DOHH2 (cell line): ENCODE measurements at regions not wholly inside any gene's neighbourhood (a gene's known extent, or its start where the extent isn't known, plus 50 kb on each side); places are given as distances from the start of the nearest gene placed in this dataset.

Experiments used
- H3F3A ChIP-seq: fragments of 200-600 bp; sonication (generic), shearing (Covaris generic); 2 replicates; pipeline ENCODE4 v1.6.0; 2016; ENCODE audit warnings: antibody characterized with exemption, mild to moderate bottlenecking; ENCODE audit not compliant: control insufficient read depth, insufficient read depth
- H3K27ac ChIP-seq: fragments of 200-600 bp; sonication (generic); 2 replicates; pipeline ENCODE4 v1.5.1; 2014; ENCODE audit warnings: low read depth, mild to moderate bottlenecking, low read length, moderate library complexity
- H3K27me3 ChIP-seq: fragments of 200-600 bp; sonication (generic); 2 replicates; pipeline ENCODE4 v1.6.1; 2014; ENCODE audit warnings: mild to moderate bottlenecking, low read length, mixed read lengths; ENCODE audit not compliant: control insufficient read depth
- H3K36me3 ChIP-seq: fragments of 200-600 bp; sonication (generic); 2 replicates; pipeline ENCODE4 v1.6.1; 2014; ENCODE audit warnings: mild to moderate bottlenecking, low read length, moderate library complexity, mixed read lengths; ENCODE audit not compliant: control insufficient read depth
- H3K4me1 ChIP-seq: fragments of 200-600 bp; sonication (generic); 2 replicates; pipeline ENCODE4 v1.6.1; 2014; ENCODE audit warnings: mild to moderate bottlenecking, low read length, mixed read lengths; ENCODE audit not compliant: control insufficient read depth
- H3K4me2 ChIP-seq: fragments of 200-600 bp; sonication (generic); 2 replicates; pipeline ENCODE4 v1.6.0; 2014; ENCODE audit warnings: mild to moderate bottlenecking, low read length, moderate library complexity
- H3K4me3 ChIP-seq: fragments of 200-600 bp; sonication (generic); 2 replicates; pipeline ENCODE4 v1.5.1; 2014; ENCODE audit warnings: mild to moderate bottlenecking, low read length, mixed read lengths
- H3K79me2 ChIP-seq: fragments of 200-600 bp; sonication (generic); 2 replicates; pipeline ENCODE4 v1.6.1; 2014; ENCODE audit warnings: mild to moderate bottlenecking, low read length, mixed read lengths; ENCODE audit not compliant: control insufficient read depth
- H3K9me2 ChIP-seq: fragments of 200-600 bp; sonication (generic); replicated peaks from 2 replicates; pipeline ENCODE4 v1.6.1; 2014; ENCODE audit warnings: mild to moderate bottlenecking, low read length, mixed read lengths; ENCODE audit not compliant: control insufficient read depth
- H3K9me3 ChIP-seq: fragments of 200-600 bp; sonication (generic); 2 replicates; pipeline ENCODE4 v1.6.1; 2014; ENCODE audit warnings: antibody characterized with exemption, low read length, mixed read lengths; ENCODE audit not compliant: control insufficient read depth, insufficient read depth
- H4K20me1 ChIP-seq: fragments of 200-600 bp; sonication (generic); 2 replicates; pipeline ENCODE4 v1.6.0; 2014; ENCODE audit warnings: low read depth, mild to moderate bottlenecking, antibody characterized with exemption, low read length, moderate library complexity; ENCODE audit not compliant: control insufficient read depth, insufficient read depth
- CTCF ChIP-seq: fragments of 200-600 bp; sonication (generic); IDR thresholded peaks from one replicate; pipeline ENCODE4 v1.5.1; 2014; ENCODE audit warnings: antibody characterized with exemption, mild to moderate bottlenecking, low read depth, low read length; ENCODE audit not compliant: poor library complexity, severe bottlenecking
- EZH2phosphoT487 ChIP-seq: fragments of 200-600 bp; sonication (generic); IDR thresholded peaks from 2 replicates; pipeline ENCODE4 v1.6.1; 2017; ENCODE audit warnings: borderline replicate concordance, mild to moderate bottlenecking, antibody characterized with exemption, low read length, moderate library complexity, mixed read lengths

GRCh38 chr2:140108706-140109475, 1328.7 kb upstream of the NXPH2 start:
- TF ChIP-seq CTCF: no peak
- no peak for TF ChIP-seq EZH2phosphoT487
- Histone ChIP-seq H3K4me2 (no peak overlapping the region), H3F3A (no peaks in the 10 kb centered on the region), H3K36me3 (no peaks in the 10 kb centered on the region), H3K27me3 (no peaks in the 10 kb centered on the region), H3K9me2 (no peaks in the 10 kb centered on the region), H3K79me2 (no peaks in the 10 kb centered on the region), H3K9me3 (no peaks in the 10 kb centered on the region), H3K4me3 (no peak overlapping the region), H4K20me1 (no peaks in the 10 kb centered on the region), H3K4me1 (no peaks in the 10 kb centered on the region), H3K27ac (no peak overlapping the region)

GRCh38 chr2:140091926-140092325, 1311.7 kb upstream of the NXPH2 start:
- Histone ChIP-seq H3K9me3 (no peaks in the 10 kb centered on the region), H3K79me2 (no peaks in the 10 kb centered on the region), H3K4me3 (no peak overlapping the region), H3K27me3 (no peaks in the 10 kb centered on the region), H3K4me1 (no peaks in the 10 kb centered on the region), H3F3A (no peaks in the 10 kb centered on the region), H4K20me1 (no peaks in the 10 kb centered on the region), H3K9me2 (no peaks in the 10 kb centered on the region), H3K36me3 (no peaks in the 10 kb centered on the region), H3K27ac (no peak overlapping the region), H3K4me2 (no peak overlapping the region)
- TF ChIP-seq EZH2phosphoT487 (no peak), CTCF (no peak)

GRCh38 chr2:140086964-140087363, 1306.8 kb upstream of the NXPH2 start:
- Histone ChIP-seq H3K4me2 (no peak overlapping the region), H3K27ac (no peak overlapping the region), H3K4me3 (no peak overlapping the region), H3K27me3 (no peaks in the 10 kb centered on the region), H3K79me2 (no peaks in the 10 kb centered on the region), H3K9me3 (no peaks in the 10 kb centered on the region), H3K9me2 (no peaks in the 10 kb centered on the region), H3K36me3 (no peaks in the 10 kb centered on the region), H3K4me1 (no peaks in the 10 kb centered on the region), H4K20me1 (no peaks in the 10 kb centered on the region), H3F3A (no peaks in the 10 kb centered on the region)
- TF ChIP-seq EZH2phosphoT487: no peak
- TF ChIP-seq CTCF: no peak
